HG03175 (cell line): ENCODE measurements at regions not wholly inside any gene's neighbourhood (a gene's known extent, or its start where the extent isn't known, plus 50 kb on each side); places are given as distances from the start of the nearest gene placed in this dataset.

Experiments
- ATAC-seq: cut with Tn5 transposase; IDR thresholded peaks from one replicate; pipeline ENCODE4 v1.9.1; 2021; ENCODE audit warnings: mild to moderate bottlenecking, moderate library complexity; ENCODE audit not compliant: unreplicated experiment

GRCh38 chr2:196480653-196481323, 158.7 kb upstream of the CCDC150 start:
- ATAC-seq = no peak

GRCh38 chr2:196481324-196481697, 158.2 kb upstream of the CCDC150 start:
- ATAC-seq = no peak

- no peak for ATAC-seq
These were observed 157.1 kb upstream of the CCDC150 start for GRCh38 chr2:196482119-196483065.

- ATAC-seq = no peak
These were observed 153.4 kb upstream of the CCDC150 start for GRCh38 chr2:196486146-196486545.

GRCh38 chr2:196487417-196487816, 152.1 kb upstream of the CCDC150 start:
- no peak for ATAC-seq

- ATAC-seq = no peak
These were observed 150.1 kb upstream of the CCDC150 start for GRCh38 chr2:196489371-196489770.

- no peak for ATAC-seq
These were observed 146.6 kb upstream of the CCDC150 start for GRCh38 chr2:196492946-196493345.

GRCh38 chr2:196498962-196499361, 140.6 kb upstream of the CCDC150 start:
- ATAC-seq = no peak

GRCh38 chr2:196499686-196500085, 139.8 kb upstream of the CCDC150 start:
- no peak for ATAC-seq

- no peak for ATAC-seq
These were observed 138.7 kb upstream of the CCDC150 start for GRCh38 chr2:196500686-196501431.

GRCh38 chr2:196501836-196502235, 137.7 kb upstream of the CCDC150 start:
- ATAC-seq = no peak

GRCh38 chr2:196502386-196502785, 137.1 kb upstream of the CCDC150 start:
- ATAC-seq = no peak

GRCh38 chr2:196503398-196503797, 136.1 kb upstream of the CCDC150 start:
- no peak for ATAC-seq

GRCh38 chr2:196504788-196505187, 134.7 kb upstream of the CCDC150 start:
- ATAC-seq = peak; percentile 64

GRCh38 chr2:196510246-196510645, 129.3 kb upstream of the CCDC150 start:
- no peak for ATAC-seq

GRCh38 chr2:196511258-196512168, 128.0 kb upstream of the CCDC150 start:
- no peak for ATAC-seq

- no peak for ATAC-seq
These were observed 125.6 kb upstream of the CCDC150 start for GRCh38 chr2:196513796-196514526.

- no peak for ATAC-seq
These were observed 124.9 kb upstream of the CCDC150 start for GRCh38 chr2:196514641-196515040.

- ATAC-seq = no peak
These were observed 124.5 kb upstream of the CCDC150 start for GRCh38 chr2:196515051-196515450.

GRCh38 chr2:196515608-196516007, 123.9 kb upstream of the CCDC150 start:
- ATAC-seq = no peak
